Stimulated activated memory B cell treated with anti-CD40 and anti-IgM and Interleukin-4, amounts not matched to agents 10 μg/mL and 1 μg/mL and 100 μg/mL, for 72 hours (primary cell): ENCODE measurements at regions not wholly inside any gene's neighbourhood (a gene's known extent, or its start where the extent isn't known, plus 50 kb on each side); places are given as distances from the start of the nearest gene placed in this dataset.
"Not testable (repeated sequence)": the region's sequence is repeated elsewhere in the genome, so short reads cannot be mapped to it uniquely, and the experiment has no call there.

ENCODE experiments used
- ATAC-seq: fragments of 150-1000 bp; cut with Tn5 transposase; 2 replicates; pipeline ENCODE4 v1.10.0; 2021
- H3K27ac Mint-ChIP-seq: one replicate; pipeline ENCODE4 v1.8.0; 2022; ENCODE audit warnings: mild to moderate bottlenecking, mixed read lengths
- H3K27me3 Mint-ChIP-seq: one replicate; pipeline ENCODE4 v1.8.0; 2022; ENCODE audit warnings: mixed read lengths
- H3K36me3 Mint-ChIP-seq: one replicate; pipeline ENCODE4 v1.8.0; 2022; ENCODE audit warnings: mixed read lengths
- H3K4me1 Mint-ChIP-seq: one replicate; pipeline ENCODE4 v1.8.0; 2022; ENCODE audit warnings: mixed read lengths
- H3K4me3 Mint-ChIP-seq: one replicate; pipeline ENCODE4 v1.8.0; 2022; ENCODE audit warnings: mild to moderate bottlenecking, moderate library complexity, mixed read lengths
- H3K9me3 Mint-ChIP-seq: one replicate; pipeline ENCODE4 v1.8.0; 2022; ENCODE audit warnings: mixed read lengths

- not testable (repeated sequence) for H3K4me3 Mint-ChIP-seq, H3K27ac Mint-ChIP-seq, H3K36me3 Mint-ChIP-seq, H3K27me3 Mint-ChIP-seq, H3K9me3 Mint-ChIP-seq, ATAC-seq, H3K4me1 Mint-ChIP-seq
Measured at GRCh38 chr2:87657915-87658314, 90.0 kb upstream of the PLGLB2 start.

DNA sequence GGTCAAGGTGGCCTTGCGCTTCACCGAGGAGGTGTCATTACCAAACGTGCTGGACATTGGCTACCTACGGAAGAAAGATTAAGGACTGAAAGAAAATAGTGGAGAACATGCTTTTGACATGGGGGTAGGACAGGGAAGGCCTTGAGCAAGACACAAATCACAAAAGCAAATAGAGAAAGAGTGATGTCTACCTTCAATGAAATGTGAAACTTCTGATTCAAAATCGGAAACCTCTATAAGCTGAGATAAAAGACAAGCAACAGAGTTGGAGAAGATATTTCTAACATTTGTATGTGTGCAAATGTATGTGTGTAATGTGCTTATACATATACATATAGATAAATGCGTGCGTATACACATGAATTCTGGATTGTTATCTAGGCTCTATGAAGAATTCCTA, 89.5 kb upstream of the PLGLB2 start:
- H3K27ac Mint-ChIP-seq, H3K27me3 Mint-ChIP-seq, H3K4me1 Mint-ChIP-seq, H3K9me3 Mint-ChIP-seq, ATAC-seq, H3K4me3 Mint-ChIP-seq, H3K36me3 Mint-ChIP-seq: not testable (repeated sequence)

DNA sequence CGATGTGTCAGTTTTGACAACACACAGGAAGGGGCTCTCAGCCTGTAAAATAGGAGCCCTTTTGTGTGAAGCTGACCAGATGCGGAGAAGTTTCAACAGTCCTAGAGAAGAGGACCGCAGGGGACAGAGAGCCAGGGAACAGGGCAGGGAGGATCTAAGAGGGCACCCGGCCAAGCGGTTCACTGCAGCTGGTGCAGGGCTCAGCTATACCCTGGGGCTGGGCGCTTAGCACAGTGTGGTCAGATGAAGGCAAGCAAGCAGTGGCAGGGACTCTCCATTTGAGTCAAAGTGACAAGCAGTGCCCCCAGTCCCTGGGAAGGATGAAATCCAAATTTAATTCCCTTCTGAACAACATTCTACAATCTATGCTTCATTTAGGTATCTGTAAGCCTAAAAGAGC, 88.9 kb upstream of the PLGLB2 start:
- not testable (repeated sequence) for H3K27ac Mint-ChIP-seq, H3K36me3 Mint-ChIP-seq, H3K4me1 Mint-ChIP-seq, H3K4me3 Mint-ChIP-seq, H3K9me3 Mint-ChIP-seq, H3K27me3 Mint-ChIP-seq
- ATAC-seq: peak; percentile 61

DNA sequence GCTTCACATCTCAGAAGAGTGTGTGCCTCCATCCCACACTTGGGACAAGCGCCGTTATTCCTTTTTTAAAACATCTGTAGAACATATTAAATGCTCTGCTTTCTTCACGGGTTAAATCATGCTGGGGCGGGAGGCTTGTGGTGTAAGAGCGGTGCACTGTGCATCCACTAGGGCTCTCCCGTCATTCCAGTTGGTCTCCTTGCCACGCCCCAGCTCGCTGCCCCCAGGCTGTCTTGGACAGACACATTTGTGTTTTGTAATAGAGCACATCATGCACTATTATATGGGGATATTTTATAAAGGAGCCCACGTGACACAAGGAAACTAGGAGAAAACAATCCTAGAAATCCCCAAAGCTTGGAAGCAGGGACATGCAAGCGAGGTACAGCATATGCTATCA, 87.7 kb upstream of the PLGLB2 start:
- not testable (repeated sequence) for H3K4me3 Mint-ChIP-seq, H3K9me3 Mint-ChIP-seq, H3K27me3 Mint-ChIP-seq, H3K27ac Mint-ChIP-seq, ATAC-seq, H3K4me1 Mint-ChIP-seq, H3K36me3 Mint-ChIP-seq

GRCh38 chr2:87662316-87663290, 85.3 kb upstream of the PLGLB2 start:
- not testable (repeated sequence) for H3K9me3 Mint-ChIP-seq, ATAC-seq, H3K4me3 Mint-ChIP-seq, H3K36me3 Mint-ChIP-seq, H3K27ac Mint-ChIP-seq, H3K4me1 Mint-ChIP-seq, H3K27me3 Mint-ChIP-seq

DNA sequence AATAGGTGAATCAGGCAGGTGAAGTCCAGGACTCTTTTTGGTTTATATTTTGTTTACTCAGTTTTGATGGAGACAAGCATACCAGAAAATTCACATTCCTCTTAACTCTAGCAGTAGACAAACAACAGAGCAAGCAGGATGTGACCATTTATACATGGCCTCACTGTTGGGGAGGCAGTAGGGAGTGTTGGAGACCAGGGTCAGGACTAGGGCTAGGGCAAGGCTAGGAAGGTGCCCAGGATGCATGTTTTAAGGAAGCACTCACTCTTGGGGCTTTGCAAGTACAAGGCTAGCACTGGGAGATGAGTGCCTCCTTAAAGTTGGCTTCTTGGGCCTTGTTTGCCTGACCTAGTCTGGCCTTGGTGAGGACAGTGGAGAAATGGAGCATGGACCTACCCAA, 84.5 kb upstream of the PLGLB2 start:
- H3K36me3 Mint-ChIP-seq, H3K27ac Mint-ChIP-seq, H3K9me3 Mint-ChIP-seq, ATAC-seq, H3K4me3 Mint-ChIP-seq, H3K27me3 Mint-ChIP-seq, H3K4me1 Mint-ChIP-seq: not testable (repeated sequence)

DNA sequence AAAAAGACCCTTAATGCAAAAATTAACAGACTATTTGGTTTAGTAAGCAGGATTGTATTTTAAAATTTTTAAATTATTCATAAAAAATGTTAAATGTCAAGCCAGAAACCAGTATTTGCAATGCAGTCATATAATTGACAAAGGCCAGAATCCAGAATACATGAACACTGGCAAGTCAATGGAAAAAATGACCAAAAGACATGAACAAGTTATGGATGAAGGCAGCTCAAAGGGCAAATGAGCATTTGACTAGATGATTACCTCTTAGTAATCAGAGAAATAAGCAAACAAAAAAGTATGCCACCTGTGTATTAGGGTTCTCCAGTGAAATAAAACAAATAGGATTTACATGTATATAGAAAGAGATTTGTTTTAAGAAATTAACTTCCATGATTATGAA, 80.9 kb upstream of the PLGLB2 start:
- H3K4me3 Mint-ChIP-seq, H3K27ac Mint-ChIP-seq, H3K9me3 Mint-ChIP-seq, H3K4me1 Mint-ChIP-seq, H3K27me3 Mint-ChIP-seq, H3K36me3 Mint-ChIP-seq, ATAC-seq: not testable (repeated sequence)

DNA sequence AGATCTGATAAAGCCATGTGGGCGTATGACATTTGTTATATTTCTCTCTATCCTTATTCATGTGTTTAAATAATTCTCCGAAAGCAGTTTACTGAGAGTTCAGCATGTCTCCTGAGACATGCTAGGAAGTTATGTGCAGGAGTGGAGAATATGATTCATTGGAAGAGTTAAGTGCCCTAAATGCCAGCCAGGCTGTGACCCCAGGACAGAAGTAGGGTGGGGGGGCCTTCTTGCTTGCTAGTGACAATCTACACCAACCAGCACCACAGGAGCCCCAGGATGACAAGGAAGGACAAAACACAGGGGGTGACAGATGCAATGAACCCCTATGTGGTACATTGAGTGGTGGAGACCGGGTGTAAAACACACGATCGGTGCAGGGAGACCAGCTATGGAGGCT, 79.5 kb upstream of the PLGLB2 start:
- H3K9me3 Mint-ChIP-seq, H3K27me3 Mint-ChIP-seq, H3K4me1 Mint-ChIP-seq, H3K27ac Mint-ChIP-seq, ATAC-seq, H3K36me3 Mint-ChIP-seq, H3K4me3 Mint-ChIP-seq: not testable (repeated sequence)

- H3K27ac Mint-ChIP-seq, H3K27me3 Mint-ChIP-seq, H3K4me3 Mint-ChIP-seq, H3K9me3 Mint-ChIP-seq, ATAC-seq, H3K36me3 Mint-ChIP-seq, H3K4me1 Mint-ChIP-seq: not testable (repeated sequence)
Measured at GRCh38 chr2:87669633-87670231, 78.2 kb upstream of the PLGLB2 start.

DNA sequence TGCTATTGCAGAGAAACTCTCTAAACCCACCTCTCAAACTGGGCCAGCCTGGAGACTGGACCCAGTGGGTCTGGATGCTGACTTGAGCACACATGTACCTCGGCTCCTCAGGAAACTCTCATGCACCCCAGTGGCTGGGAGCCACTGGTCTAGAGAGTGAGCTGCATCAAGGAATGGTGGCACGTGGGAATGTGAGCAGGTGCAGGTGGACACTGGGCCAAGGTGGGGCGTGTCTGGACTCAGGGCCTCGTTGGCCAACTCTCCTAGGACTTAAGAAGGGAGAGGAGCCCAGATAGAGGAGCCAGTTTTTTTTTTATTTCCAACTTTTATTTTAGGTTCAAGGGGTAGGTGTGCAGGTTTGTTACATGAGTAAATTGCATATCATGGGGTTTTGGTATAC, 75.5 kb upstream of the PLGLB2 start:
- not testable (repeated sequence) for H3K36me3 Mint-ChIP-seq, ATAC-seq, H3K4me1 Mint-ChIP-seq, H3K27ac Mint-ChIP-seq, H3K4me3 Mint-ChIP-seq, H3K27me3 Mint-ChIP-seq, H3K9me3 Mint-ChIP-seq

GRCh38 chr2:87674729-87675128, 73.2 kb upstream of the PLGLB2 start:
- not testable (repeated sequence) for H3K36me3 Mint-ChIP-seq, H3K4me1 Mint-ChIP-seq, H3K27ac Mint-ChIP-seq, H3K9me3 Mint-ChIP-seq, H3K4me3 Mint-ChIP-seq, ATAC-seq, H3K27me3 Mint-ChIP-seq

- not testable (repeated sequence) for H3K9me3 Mint-ChIP-seq, H3K36me3 Mint-ChIP-seq, H3K4me1 Mint-ChIP-seq, H3K27me3 Mint-ChIP-seq, ATAC-seq, H3K27ac Mint-ChIP-seq, H3K4me3 Mint-ChIP-seq
Measured at GRCh38 chr2:87675487-87675886, 72.4 kb upstream of the PLGLB2 start.

GRCh38 chr2:87677421-87677923, 70.4 kb upstream of the PLGLB2 start:
- ATAC-seq, H3K27ac Mint-ChIP-seq, H3K36me3 Mint-ChIP-seq, H3K9me3 Mint-ChIP-seq, H3K4me3 Mint-ChIP-seq, H3K4me1 Mint-ChIP-seq, H3K27me3 Mint-ChIP-seq: not testable (repeated sequence)

GRCh38 chr2:87678742-87679173, 69.1 kb upstream of the PLGLB2 start:
- H3K4me3 Mint-ChIP-seq, H3K36me3 Mint-ChIP-seq, H3K27ac Mint-ChIP-seq, H3K27me3 Mint-ChIP-seq, H3K9me3 Mint-ChIP-seq, H3K4me1 Mint-ChIP-seq: not testable (repeated sequence)
- peak; percentile 63 for ATAC-seq

DNA sequence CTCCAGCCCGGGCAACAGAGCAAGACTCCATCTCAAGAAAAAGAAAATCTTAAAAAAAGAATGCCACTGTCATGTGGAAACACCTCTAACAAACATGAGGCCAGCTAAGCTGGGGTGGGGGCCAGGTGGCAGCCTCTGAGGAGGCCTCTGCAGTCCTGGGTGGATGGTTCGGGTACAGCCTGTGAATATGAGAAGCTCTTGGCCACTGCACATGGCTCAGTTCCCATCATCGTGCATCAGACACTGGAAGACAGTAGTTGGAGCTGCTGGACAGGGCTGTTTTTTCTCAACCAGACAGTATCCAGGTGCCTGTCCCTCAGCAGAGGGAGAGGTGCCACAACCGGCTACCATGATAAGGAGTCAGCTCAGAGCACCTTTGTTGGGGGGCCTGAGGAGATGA, 67.9 kb upstream of the PLGLB2 start:
- H3K27ac Mint-ChIP-seq, H3K9me3 Mint-ChIP-seq, ATAC-seq, H3K4me3 Mint-ChIP-seq, H3K36me3 Mint-ChIP-seq, H3K27me3 Mint-ChIP-seq, H3K4me1 Mint-ChIP-seq: not testable (repeated sequence)

GRCh38 chr2:87680691-87681090, 67.2 kb upstream of the PLGLB2 start:
- H3K27me3 Mint-ChIP-seq, H3K9me3 Mint-ChIP-seq, ATAC-seq, H3K4me3 Mint-ChIP-seq, H3K27ac Mint-ChIP-seq, H3K36me3 Mint-ChIP-seq, H3K4me1 Mint-ChIP-seq: not testable (repeated sequence)
